Hematopoietic multipotent progenitor cell treated with erythropoietin and hydrocortisone succinate and interleukin-3 and kit ligand, for 4 days (in vitro differentiated cells): ENCODE measurements at regions not wholly inside any gene's neighbourhood (a gene's known extent, or its start where the extent isn't known, plus 50 kb on each side); places are given as distances from the start of the nearest gene placed in this dataset.
"Not testable (repeated sequence)": the region's sequence is repeated elsewhere in the genome, so short reads cannot be mapped to it uniquely, and the experiment has no call there.

Source experiments
- DNase-seq: peaks from one replicate; pipeline ENCODE4 v3.0.0-alpha.2; 2015

- DNase-seq, result no peak
These were observed 112.3 kb upstream of the GDNF start for GRCh38 chr5:37951946-37952721.

GRCh38 chr5:37950436-37950835 is 110.6 kb upstream of the GDNF start:
- DNase-seq, result no peak

GRCh38 chr5:37945446-37945845 is 105.6 kb upstream of the GDNF start:
- no peak for DNase-seq

GRCh38 chr5:37943136-37943535 is 103.3 kb upstream of the GDNF start:
- not testable (repeated sequence) for DNase-seq

- no peak for DNase-seq
These were observed 101.2 kb upstream of the GDNF start for GRCh38 chr5:37940931-37941623.

- DNase-seq, result no peak
These were observed 99.0 kb upstream of the GDNF start for GRCh38 chr5:37938861-37939260.

GRCh38 chr5:37938076-37938852 is 98.4 kb upstream of the GDNF start:
- no peak for DNase-seq

GRCh38 chr5:37936091-37936490 is 96.2 kb upstream of the GDNF start:
- DNase-seq, result no peak

- no peak for DNase-seq
These were observed 93.7 kb upstream of the GDNF start for GRCh38 chr5:37933576-37933975.

GRCh38 chr5:37932450-37932849 is 92.6 kb upstream of the GDNF start:
- no peak for DNase-seq

GRCh38 chr5:37931541-37931940 is 91.7 kb upstream of the GDNF start:
- DNase-seq, result no peak

- DNase-seq, result no peak
These were observed 90.5 kb upstream of the GDNF start for GRCh38 chr5:37930350-37930749.

GRCh38 chr5:37929791-37930190 is 90.0 kb upstream of the GDNF start:
- DNase-seq, result no peak

GRCh38 chr5:37927753-37928152 is 87.9 kb upstream of the GDNF start:
- not testable (repeated sequence) for DNase-seq

GRCh38 chr5:37926732-37927131 is 86.9 kb upstream of the GDNF start:
- DNase-seq, result peak; percentile 8

GRCh38 chr5:37921452-37921851 is 81.6 kb upstream of the GDNF start:
- DNase-seq, result no peak

- no peak for DNase-seq
These were observed 78.6 kb upstream of the GDNF start for GRCh38 chr5:37918424-37918823.

GRCh38 chr5:37916525-37916924 is 76.7 kb upstream of the GDNF start:
- no peak for DNase-seq

GRCh38 chr5:37915097-37915736 is 75.4 kb upstream of the GDNF start:
- no peak for DNase-seq

GRCh38 chr5:37909610-37910266 is 69.9 kb upstream of the GDNF start:
- peak; percentile 29 for DNase-seq

GRCh38 chr5:37906416-37906815 is 66.6 kb upstream of the GDNF start:
- DNase-seq, result no peak

GRCh38 chr5:37905230-37905629 is 65.4 kb upstream of the GDNF start:
- no peak for DNase-seq

GRCh38 chr5:37902323-37902722 is 62.5 kb upstream of the GDNF start:
- no peak for DNase-seq
